ENCODE measurements at regions not wholly inside any gene's neighbourhood (a gene's known extent, or its start where the extent isn't known, plus 50 kb on each side); places are given as distances from the start of the nearest gene placed in this dataset.

DNA sequence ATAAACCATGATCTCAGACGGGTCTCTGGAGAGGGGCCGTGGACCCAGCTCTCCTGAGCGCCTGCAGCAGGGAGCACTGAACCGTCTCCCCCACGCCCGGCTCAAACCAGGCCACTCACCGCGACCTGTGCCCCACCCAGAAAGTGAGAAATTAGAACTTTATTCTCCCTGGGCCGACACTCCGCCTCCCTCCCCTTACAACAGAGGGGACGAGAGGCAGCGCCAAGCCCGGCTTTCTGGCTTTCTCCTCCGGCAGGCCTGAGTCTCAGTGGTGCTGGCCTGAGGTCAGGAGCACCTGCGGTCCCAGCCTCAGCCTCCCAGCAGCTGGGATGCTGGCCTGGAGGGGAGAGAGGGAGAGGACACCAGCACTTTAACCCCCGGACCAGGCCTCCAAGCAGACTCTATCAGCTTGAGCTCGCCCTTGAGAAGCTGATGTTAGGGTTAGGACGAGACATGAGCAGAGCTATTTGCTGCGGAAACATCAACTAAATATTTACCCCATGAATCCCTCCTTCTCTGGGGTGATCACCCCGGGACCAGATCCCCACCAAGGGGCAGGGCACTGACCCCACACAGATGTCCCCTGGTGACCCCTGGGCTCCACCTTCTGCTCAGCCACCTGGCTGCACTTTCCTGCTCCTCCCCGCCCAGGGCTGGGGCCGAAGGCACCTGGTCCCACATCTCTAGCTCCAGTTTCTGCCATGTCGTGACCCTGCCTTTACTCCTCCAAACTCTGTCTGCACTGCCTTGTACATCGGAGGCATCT is 856.3 kb upstream of the SALL3 start:
- no peak for TF ChIP-seq CTCF (IDR thresholded peaks at IDR 0.05; ENCODE audit: borderline replicate concordance, extremely low read depth, low read length, poor library complexity, severe bottlenecking)
- TF ChIP-seq EZH2 (IDR thresholded peaks at IDR 0.05; ENCODE audit: borderline replicate concordance, low read depth, low read length, severe bottlenecking) = no peak

Measured in DND-41 (cell line).